Body of pancreas (tissue), 4 donors: ENCODE measurements at regions not wholly inside any gene's neighbourhood (a gene's known extent, or its start where the extent isn't known, plus 50 kb on each side); places are given as distances from the start of the nearest gene placed in this dataset.

Source experiments
- ATAC-seq: fragments of 150-250 bp; one replicate; pipeline ENCODE4 v1.9.1; 2016
- DNase-seq, 4 donors: peaks; one replicate each; pipeline ENCODE4 v3.0.0-alpha.2; 2019
- H3K27ac ChIP-seq, 4 donors: fragments of 200-600 bp; sonication (generic); 1 replicate in 3 of 4; 2 replicates in 1 of 4; pipeline versions ENCODE4 v1.5.1 to v1.6.1; 2016 to 2019; ENCODE audit warnings: mild to moderate bottlenecking in 1 of 4, mixed read lengths in 1 of 4, moderate library complexity in 1 of 4
- H3K27me3 ChIP-seq, 2 donors: fragments of 200-600 bp; sonication (generic); one replicate each; pipeline ENCODE4 v1.6.0; 2016; ENCODE audit warnings: mild to moderate bottlenecking in 1 of 2
- H3K36me3 ChIP-seq, 2 donors: fragments of 200-600 bp; sonication (generic); replicated peaks in 1 of 2; 2 replicates each; pipeline ENCODE4 v1.5.1; 2016; ENCODE audit warnings: low read depth in 2 of 2; ENCODE audit not compliant: insufficient read depth in 1 of 2
- H3K4me1 ChIP-seq: fragments of 200-600 bp; sonication (generic); one replicate; pipeline ENCODE4 v1.6.0; 2016
- H3K4me3 ChIP-seq, 2 donors: fragments of 200-600 bp; sonication (generic); 1 replicate in 1 of 2; 2 replicates in 1 of 2; pipeline ENCODE4 v1.5.1; 2016 to 2019
- H3K9me3 ChIP-seq, 3 donors: fragments of 200-600 bp; sonication (generic); 1 replicate in 2 of 3; 2 replicates in 1 of 3; pipeline ENCODE4 v1.5.1; 2016
- POLR2A ChIP-seq, 3 donors: fragments of 450-650 bp; IDR thresholded peaks; one replicate each; pipeline ENCODE4 v1.6.1; 2016; ENCODE audit warnings: antibody characterized with exemption in 3 of 3, mild to moderate bottlenecking in 2 of 3
- WGBS, 2 donors: methylation state at CpG; one replicate each; pipeline ENCODE4 v1.1.5; 2017; 5-methylcytosine and 5-hydroxymethylcytosine counted together
- intact Hi-C: fragments of 100-400 bp; cut with DNase I; formaldehyde crosslinking; loops from one replicate; pipeline ENCODE4 v1.15.1; 2023
- TF ChIP-seq, protein P1 (sequence below), 7 experiments: fragments of 450-650 bp in 4 of 7; fragments of 200-600 bp in 3 of 7; sonication (generic) in 3 of 7; IDR thresholded peaks; one replicate each; pipeline ENCODE4 v1.5.1; 2016 to 2019; ENCODE audit warnings: antibody characterized with exemption in 7 of 7

DNA sequence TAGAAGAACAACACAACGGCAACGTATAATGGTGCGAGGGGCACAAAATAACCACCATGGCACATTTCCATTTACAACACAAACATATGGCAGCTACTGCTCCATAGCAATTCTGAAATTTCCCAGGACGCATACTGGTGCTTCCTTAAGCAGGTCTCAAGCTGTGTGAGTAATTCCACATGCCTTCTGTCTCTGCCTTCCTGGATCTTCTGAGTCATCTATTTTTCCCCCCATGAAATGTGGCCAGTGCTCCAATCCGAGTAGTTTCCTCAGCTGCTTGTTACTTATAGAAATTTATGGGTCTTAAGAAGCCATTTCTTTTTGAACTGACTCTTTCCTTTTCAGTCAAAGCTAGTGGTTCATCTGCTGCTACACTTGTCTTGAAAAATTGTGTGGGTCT is 256.6 kb upstream of the KLF6 start:
- 84% methylated on average over 5 of the region's 5 CpGs for WGBS, 2 donors
- H3K27ac ChIP-seq = no peak overlapping the region
- H3K4me1 ChIP-seq = no peaks in the 10 kb centered on the region
- TF ChIP-seq, protein P1, sequence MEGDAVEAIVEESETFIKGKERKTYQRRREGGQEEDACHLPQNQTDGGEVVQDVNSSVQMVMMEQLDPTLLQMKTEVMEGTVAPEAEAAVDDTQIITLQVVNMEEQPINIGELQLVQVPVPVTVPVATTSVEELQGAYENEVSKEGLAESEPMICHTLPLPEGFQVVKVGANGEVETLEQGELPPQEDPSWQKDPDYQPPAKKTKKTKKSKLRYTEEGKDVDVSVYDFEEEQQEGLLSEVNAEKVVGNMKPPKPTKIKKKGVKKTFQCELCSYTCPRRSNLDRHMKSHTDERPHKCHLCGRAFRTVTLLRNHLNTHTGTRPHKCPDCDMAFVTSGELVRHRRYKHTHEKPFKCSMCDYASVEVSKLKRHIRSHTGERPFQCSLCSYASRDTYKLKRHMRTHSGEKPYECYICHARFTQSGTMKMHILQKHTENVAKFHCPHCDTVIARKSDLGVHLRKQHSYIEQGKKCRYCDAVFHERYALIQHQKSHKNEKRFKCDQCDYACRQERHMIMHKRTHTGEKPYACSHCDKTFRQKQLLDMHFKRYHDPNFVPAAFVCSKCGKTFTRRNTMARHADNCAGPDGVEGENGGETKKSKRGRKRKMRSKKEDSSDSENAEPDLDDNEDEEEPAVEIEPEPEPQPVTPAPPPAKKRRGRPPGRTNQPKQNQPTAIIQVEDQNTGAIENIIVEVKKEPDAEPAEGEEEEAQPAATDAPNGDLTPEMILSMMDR (IDR thresholded peaks at IDR 0.05) = no peak
- TF ChIP-seq POLR2A (IDR thresholded peaks at IDR 0.05) = no peak
- ATAC-seq (no peak), DNase-seq (no peak)
- intact Hi-C loops = no loop called here
- H3K27me3 ChIP-seq = no peaks in the 10 kb centered on the region
- no peak overlapping the region for H3K4me3 ChIP-seq
- peaks cover 0 to 21% (median 0%) of the 10 kb centered on the region in 3 donors for H3K9me3 ChIP-seq
- no peaks in the 10 kb centered on the region for H3K36me3 ChIP-seq

- H3K4me3 ChIP-seq = no peak overlapping the region
- ATAC-seq (no peak), DNase-seq (no peak)
- peaks cover 0 to 21% (median 0%) of the 10 kb centered on the region in 3 donors for H3K9me3 ChIP-seq
- no peak overlapping the region for H3K27ac ChIP-seq
- no peaks in the 10 kb centered on the region for H3K27me3 ChIP-seq
- H3K36me3 ChIP-seq = no peaks in the 10 kb centered on the region
- intact Hi-C loops = no loop called here
- 68 to 79% methylated on average over 4 of the region's 4 CpGs for WGBS, 2 donors
- no peak for TF ChIP-seq POLR2A (IDR thresholded peaks at IDR 0.05)
- TF ChIP-seq, protein P1 (IDR thresholded peaks at IDR 0.05) = no peak
- H3K4me1 ChIP-seq = no peaks in the 10 kb centered on the region
These were observed 253.0 kb upstream of the KLF6 start for GRCh38 chr10:4038000-4038399.

DNA sequence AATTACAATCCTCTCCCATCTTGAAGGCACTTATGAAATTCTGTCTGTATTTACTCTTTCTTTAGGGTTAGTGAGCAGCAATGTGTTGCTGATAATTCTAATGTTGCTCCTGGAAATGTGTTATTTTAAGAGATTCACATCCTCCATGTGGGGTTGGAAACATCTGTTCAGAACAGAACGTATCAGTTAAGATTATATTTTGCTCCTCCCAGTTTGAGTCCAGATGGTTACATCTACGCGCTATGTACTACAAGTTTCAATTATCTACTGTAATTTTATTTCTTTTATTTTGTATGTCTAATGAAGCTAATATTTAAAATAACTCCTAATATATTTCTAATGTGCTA is 250.6 kb upstream of the KLF6 start:
- Histone ChIP-seq H3K4me1 (no peaks in the 10 kb centered on the region), H3K4me3 (no peak overlapping the region), H3K36me3 (no peaks in the 10 kb centered on the region), H3K27me3 (no peaks in the 10 kb centered on the region), H3K9me3 (no peaks in the 10 kb centered on the region), H3K27ac (no peak overlapping the region)
- DNase-seq (no peak), ATAC-seq (no peak)
- intact Hi-C loops = no loop called here
- 65 to 69% methylated on average over 3 of the region's 3 CpGs for whole genome bisulfite sequencing, 2 donors
- no peak for TF ChIP-seq POLR2A (IDR thresholded peaks at IDR 0.05)
- TF ChIP-seq, protein P1 (IDR thresholded peaks at IDR 0.05) = no peak

DNA sequence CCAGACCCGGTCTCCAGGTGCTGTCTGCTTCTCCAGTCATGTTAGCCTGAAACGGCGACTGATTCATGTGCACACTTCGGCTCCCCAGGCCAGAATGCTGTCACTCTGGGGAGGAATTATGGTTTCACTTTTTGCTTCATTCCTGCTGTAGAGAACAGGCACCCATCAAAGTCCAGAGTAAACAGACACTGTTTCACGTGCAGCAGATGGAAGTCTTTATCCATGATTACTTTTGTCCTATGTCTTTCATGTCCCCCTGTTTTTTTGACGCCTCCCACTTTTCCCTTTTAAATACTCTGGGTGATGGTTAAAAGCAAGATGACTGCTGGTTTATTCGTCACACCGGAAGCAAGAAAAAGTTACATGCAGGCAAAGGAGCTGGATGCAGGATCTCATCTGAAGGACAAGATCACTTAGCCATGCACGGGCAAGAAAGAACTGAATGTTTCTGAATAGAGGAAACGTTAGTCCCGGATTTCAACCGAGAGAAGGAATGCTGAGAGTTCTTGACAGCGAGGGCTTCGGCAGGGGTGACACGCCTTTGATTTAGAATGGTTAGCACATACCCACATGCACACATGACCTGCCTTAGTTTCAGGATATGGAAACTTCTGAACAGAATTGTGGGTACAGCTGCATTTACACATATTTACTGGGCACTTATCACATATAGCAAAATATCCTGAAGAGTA is 250.0 kb upstream of the KLF6 start:
- TF ChIP-seq, protein P1 (IDR thresholded peaks at IDR 0.05) = no peak
- no peak for TF ChIP-seq POLR2A (IDR thresholded peaks at IDR 0.05)
- ATAC-seq (no peak), DNase-seq (no peak)
- intact Hi-C loops = no loop called here
- H3K36me3 ChIP-seq = no peaks in the 10 kb centered on the region
- WGBS, 2 donors = 47 to 71% methylated on average over 15 of the region's 15 CpGs
- H3K27me3 ChIP-seq = no peaks in the 10 kb centered on the region
- no peak overlapping the region for H3K27ac ChIP-seq
- no peaks in the 10 kb centered on the region for H3K4me1 ChIP-seq
- no peaks in the 10 kb centered on the region for H3K9me3 ChIP-seq
- H3K4me3 ChIP-seq = no peak overlapping the region

- Histone ChIP-seq H3K9me3 (no peaks in the 10 kb centered on the region), H3K27me3 (no peaks in the 10 kb centered on the region), H3K36me3 (no peaks in the 10 kb centered on the region), H3K4me1 (no peaks in the 10 kb centered on the region), H3K27ac (no peak overlapping the region), H3K4me3 (no peak overlapping the region)
- intact Hi-C loops = no loop called here
- no peak for ATAC-seq
- 70 to 71% methylated on average over 8 of the region's 8 CpGs for WGBS, 2 donors
- no peak for TF ChIP-seq POLR2A (IDR thresholded peaks at IDR 0.05)
- TF ChIP-seq, protein P1 (IDR thresholded peaks at IDR 0.05) = no peak
- no peak for DNase-seq
These were observed 248.4 kb upstream of the KLF6 start for GRCh38 chr10:4033341-4033896.
